C1 segment of cervical spinal cord (tissue), 14 donors: ENCODE measurements at regions not wholly inside any gene's neighbourhood (a gene's known extent, or its start where the extent isn't known, plus 50 kb on each side); places are given as distances from the start of the nearest gene placed in this dataset.

ENCODE experiments used
- DNase-seq, 14 donors: peaks; one replicate each; lab custom pipeline; 2025; lab: John Stamatoyannopoulos, UW

GRCh38 chr12:17540921-17541320, 549.1 kb downstream of the RERGL start:
- DNase-seq = no peak

- DNase-seq = no peak
These were observed 561.6 kb downstream of the RERGL start for GRCh38 chr12:17528394-17528793.

GRCh38 chr12:17527021-17527420, 563.0 kb downstream of the RERGL start:
- no peak for DNase-seq

- no peak for DNase-seq
These were observed 578.6 kb downstream of the RERGL start for GRCh38 chr12:17511369-17511768.

- no peak for DNase-seq
These were observed 582.7 kb downstream of the RERGL start for GRCh38 chr12:17507336-17507735.

GRCh38 chr12:17503742-17504141, 586.3 kb downstream of the RERGL start:
- no peak for DNase-seq

- no peak for DNase-seq
These were observed 600.5 kb downstream of the RERGL start for GRCh38 chr12:17489452-17489851.

- no peak for DNase-seq
These were observed 610.9 kb downstream of the RERGL start for GRCh38 chr12:17478908-17479673.

- DNase-seq = no peak
These were observed 619.5 kb downstream of the RERGL start for GRCh38 chr12:17470460-17470859.

- no peak for DNase-seq
These were observed 630.8 kb downstream of the RERGL start for GRCh38 chr12:17459214-17459613.

GRCh38 chr12:17456486-17456885, 633.5 kb downstream of the RERGL start:
- DNase-seq = no peak

- no peak for DNase-seq
These were observed 651.9 kb downstream of the RERGL start for GRCh38 chr12:17438141-17438540.

- DNase-seq = no peak
These were observed 673.2 kb downstream of the RERGL start for GRCh38 chr12:17416748-17417147.

GRCh38 chr12:17414596-17414995, 675.4 kb downstream of the RERGL start:
- no peak for DNase-seq

GRCh38 chr12:17411662-17412061, 678.3 kb downstream of the RERGL start:
- DNase-seq = no peak

GRCh38 chr12:17388679-17389078, 701.3 kb downstream of the RERGL start:
- no peak for DNase-seq

- no peak for DNase-seq
These were observed 706.7 kb downstream of the RERGL start for GRCh38 chr12:17383321-17383720.

GRCh38 chr12:17381211-17381610, 708.8 kb downstream of the RERGL start:
- no peak for DNase-seq

GRCh38 chr12:17372508-17372907, 717.5 kb downstream of the RERGL start:
- no peak for DNase-seq

- no peak for DNase-seq
These were observed 718.3 kb downstream of the RERGL start for GRCh38 chr12:17371491-17372215.

- no peak for DNase-seq
These were observed 719.4 kb downstream of the RERGL start for GRCh38 chr12:17370621-17371020.

- DNase-seq = no peak
These were observed 720.4 kb downstream of the RERGL start for GRCh38 chr12:17369556-17369955.

GRCh38 chr12:17361224-17361623, 728.8 kb downstream of the RERGL start:
- no peak for DNase-seq
